Psoas muscle (tissue), 7 donors: ENCODE measurements at regions not wholly inside any gene's neighbourhood (a gene's known extent, or its start where the extent isn't known, plus 50 kb on each side); places are given as distances from the start of the nearest gene placed in this dataset.

Experiments
- ATAC-seq, 4 donors: fragments of 200-7000 bp; cut with Tn5 transposase; one replicate each; pipeline ENCODE4 v1.9.1; 2020; ENCODE audit warnings: moderate library complexity in 3 of 4, mild to moderate bottlenecking in 2 of 4
- DNase-seq, 2 donors: peaks; one replicate each; pipeline ENCODE4 v3.0.0-alpha.2; 2020
- H3K27ac ChIP-seq: fragments of 200-600 bp; one replicate; pipeline ENCODE4 v1.8.0; 2022
- H3K27me3 ChIP-seq, 3 donors: fragments of 200-600 bp in 1 of 3; one replicate each; pipeline versions ENCODE4 v1.6.1 to v1.8.0; 2013 to 2022; ENCODE audit warnings: low read length in 2 of 3, mild to moderate bottlenecking in 2 of 3, moderate library complexity in 1 of 3; ENCODE audit not compliant: insufficient read depth in 3 of 3
- H3K36me3 ChIP-seq, 2 donors: fragments of 200-600 bp in 1 of 2; one replicate each; pipeline versions ENCODE4 v1.6.1 to v1.8.0; 2013 to 2022; ENCODE audit warnings: low read depth in 1 of 2, mild to moderate bottlenecking in 1 of 2, moderate library complexity in 1 of 2; ENCODE audit not compliant: insufficient read depth in 1 of 2
- H3K4me1 ChIP-seq: fragments of 200-600 bp; one replicate; pipeline ENCODE4 v1.8.0; 2022
- H3K4me3 ChIP-seq: fragments of 200-600 bp; one replicate; pipeline ENCODE4 v1.8.0; 2022; ENCODE audit warnings: mild to moderate bottlenecking
- H3K9me3 ChIP-seq: fragments of 200-600 bp; one replicate; pipeline ENCODE4 v1.8.0; 2022
- WGBS, 3 donors: extraction: QIAGEN DNeasy Blood & Tissue Kit; methylation state at CpG; one replicate each; pipeline versions ENCODE4 v1.1.6 to v1.1.7; 2013; 5-methylcytosine and 5-hydroxymethylcytosine counted together
- intact Hi-C, 2 donors: fragments of 100-400 bp; cut with DNase I; formaldehyde crosslinking; loops; one replicate each; pipeline versions ENCODE4 v1.11.0 to v1.14.2; 2022
- TF ChIP-seq, protein P1 (sequence below): fragments of 200-600 bp; IDR thresholded peaks from one replicate; pipeline ENCODE4 v1.8.0; 2022; ENCODE audit warnings: antibody characterized with exemption
- donor health status: healthy with polysubstance abuse.
- donor health status: DM: no; HTN: no; CAD: no; lungs with moderate emphysema.
- donor health status: Bipolar disorder and iron deficiency.
- donor health status: healthy.
- donor health status: DM: yes; HTN: yes; CAD: no.
- donor health status: DM: no; HTN: no; CAD: no.
- donor health status: DM: yes; HTN: yes; CAD: no.

DNA sequence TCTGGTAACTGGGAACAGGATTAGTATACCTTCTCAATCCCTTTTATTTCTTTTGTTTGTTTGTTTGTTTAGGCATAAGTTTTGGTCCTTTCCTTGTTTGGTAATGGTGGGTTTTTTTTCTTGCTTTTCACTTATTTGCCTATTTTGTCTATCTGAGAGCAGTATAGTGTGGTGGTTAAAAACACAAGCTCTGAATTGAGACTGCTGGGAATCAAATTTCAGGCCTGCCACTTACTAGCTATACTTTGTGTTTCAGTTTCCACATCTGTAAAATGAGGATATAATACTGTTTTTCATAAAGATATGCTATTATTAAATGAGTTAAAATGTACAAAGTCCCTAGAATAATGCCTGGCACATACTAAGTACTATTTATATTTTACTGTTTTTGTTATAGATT, 81.6 kb upstream of the IVNS1ABP start:
- no peaks in the 10 kb centered on the region for H3K36me3 ChIP-seq
- H3K27me3 ChIP-seq = no peaks in the 10 kb centered on the region
- H3K9me3 ChIP-seq = no peaks in the 10 kb centered on the region
- no peak overlapping the region for H3K4me3 ChIP-seq
- H3K4me1 ChIP-seq = no peaks in the 10 kb centered on the region
- intact Hi-C loops = no loop called here
- no peak for DNase-seq
- H3K27ac ChIP-seq = no peak overlapping the region
- TF ChIP-seq, protein P1, sequence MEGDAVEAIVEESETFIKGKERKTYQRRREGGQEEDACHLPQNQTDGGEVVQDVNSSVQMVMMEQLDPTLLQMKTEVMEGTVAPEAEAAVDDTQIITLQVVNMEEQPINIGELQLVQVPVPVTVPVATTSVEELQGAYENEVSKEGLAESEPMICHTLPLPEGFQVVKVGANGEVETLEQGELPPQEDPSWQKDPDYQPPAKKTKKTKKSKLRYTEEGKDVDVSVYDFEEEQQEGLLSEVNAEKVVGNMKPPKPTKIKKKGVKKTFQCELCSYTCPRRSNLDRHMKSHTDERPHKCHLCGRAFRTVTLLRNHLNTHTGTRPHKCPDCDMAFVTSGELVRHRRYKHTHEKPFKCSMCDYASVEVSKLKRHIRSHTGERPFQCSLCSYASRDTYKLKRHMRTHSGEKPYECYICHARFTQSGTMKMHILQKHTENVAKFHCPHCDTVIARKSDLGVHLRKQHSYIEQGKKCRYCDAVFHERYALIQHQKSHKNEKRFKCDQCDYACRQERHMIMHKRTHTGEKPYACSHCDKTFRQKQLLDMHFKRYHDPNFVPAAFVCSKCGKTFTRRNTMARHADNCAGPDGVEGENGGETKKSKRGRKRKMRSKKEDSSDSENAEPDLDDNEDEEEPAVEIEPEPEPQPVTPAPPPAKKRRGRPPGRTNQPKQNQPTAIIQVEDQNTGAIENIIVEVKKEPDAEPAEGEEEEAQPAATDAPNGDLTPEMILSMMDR = no peak
- no peak for ATAC-seq

DNA sequence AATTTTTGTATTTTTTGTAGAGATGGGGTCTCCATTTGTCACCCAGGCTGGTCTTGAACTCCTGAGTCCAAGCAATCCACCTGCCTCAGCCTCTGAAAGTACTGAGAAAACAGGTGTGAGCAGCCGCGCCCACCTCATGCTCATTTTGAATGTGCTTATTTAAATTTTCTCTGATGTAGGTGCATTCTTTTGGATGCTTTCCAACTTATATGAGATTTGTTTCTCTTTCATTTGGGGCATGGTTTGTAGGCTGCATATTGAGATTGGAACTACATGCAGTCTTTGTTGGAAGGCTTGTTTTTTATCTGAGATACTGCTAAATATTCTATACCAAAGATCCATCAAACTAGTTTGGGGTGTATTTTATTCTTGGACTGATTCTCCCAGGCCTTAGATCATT, 81.0 kb upstream of the IVNS1ABP start:
- Histone ChIP-seq H3K9me3 (no peaks in the 10 kb centered on the region), H3K27me3 (no peaks in the 10 kb centered on the region), H3K4me1 (no peaks in the 10 kb centered on the region), H3K4me3 (no peak overlapping the region), H3K36me3 (no peaks in the 10 kb centered on the region), H3K27ac (no peak overlapping the region)
- intact Hi-C loops = no loop called here
- DNase-seq (no peak), ATAC-seq (no peak)
- 92 to 97% (median 95%) methylated on average over 2 of the region's 2 CpGs for WGBS, 3 donors
- TF ChIP-seq, protein P1 = no peak

DNA sequence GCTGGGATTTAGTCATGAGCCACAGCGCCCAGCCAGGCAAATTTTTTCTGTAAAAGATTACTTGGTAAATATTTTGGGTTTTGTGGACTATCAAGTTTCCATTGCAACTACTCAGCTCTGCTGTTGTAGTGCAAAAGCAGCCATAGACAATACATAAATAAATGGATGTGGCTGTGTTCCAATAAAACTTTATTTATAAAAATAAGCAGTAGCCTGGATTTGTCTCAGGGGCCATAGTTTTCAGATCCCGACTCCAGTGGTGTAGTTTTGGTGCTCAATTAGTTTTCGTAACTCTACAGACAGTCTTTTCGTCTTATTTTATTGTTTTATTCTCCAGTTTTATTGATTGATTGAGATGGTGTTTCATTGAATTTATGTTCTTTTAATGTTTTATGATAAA, 80.1 kb upstream of the IVNS1ABP start:
- Histone ChIP-seq H3K4me3 (no peak overlapping the region), H3K27me3 (no peaks in the 10 kb centered on the region), H3K9me3 (no peaks in the 10 kb centered on the region), H3K4me1 (no peaks in the 10 kb centered on the region), H3K27ac (no peak overlapping the region), H3K36me3 (no peaks in the 10 kb centered on the region)
- 87 to 93% (median 88%) methylated on average over 4 of the region's 4 CpGs for WGBS, 3 donors
- intact Hi-C loops = no loop called here
- TF ChIP-seq, protein P1 = no peak
- ATAC-seq (no peak), DNase-seq (no peak)

DNA sequence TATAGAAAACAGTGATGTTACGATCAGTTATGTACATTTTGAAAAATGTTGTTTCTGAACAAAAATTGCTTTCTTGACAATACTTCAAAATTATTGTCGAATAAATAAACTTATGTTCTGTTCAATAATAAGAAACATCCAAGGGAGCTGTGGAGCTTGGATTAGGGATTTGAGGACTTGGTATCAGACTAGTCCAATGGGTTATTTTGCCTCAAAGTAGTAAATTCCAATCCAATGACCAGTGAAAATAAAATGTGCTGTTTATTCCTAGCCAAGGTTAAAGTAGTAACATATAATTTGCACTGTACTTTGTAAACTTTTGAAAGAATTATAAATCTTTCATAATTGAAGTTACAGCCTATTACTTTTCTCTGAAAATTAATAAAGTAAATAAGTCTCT, 79.1 kb upstream of the IVNS1ABP start:
- no peak for ATAC-seq
- WGBS, 3 donors = 89 to 96% (median 92%) methylated on average over 2 of the region's 2 CpGs
- Histone ChIP-seq H3K27ac (no peak overlapping the region), H3K36me3 (no peaks in the 10 kb centered on the region), H3K9me3 (no peaks in the 10 kb centered on the region), H3K4me3 (no peak overlapping the region), H3K27me3 (no peaks in the 10 kb centered on the region), H3K4me1 (no peaks in the 10 kb centered on the region)
- DNase-seq = no peak
- TF ChIP-seq, protein P1 = no peak
- intact Hi-C loops = no loop called here

DNA sequence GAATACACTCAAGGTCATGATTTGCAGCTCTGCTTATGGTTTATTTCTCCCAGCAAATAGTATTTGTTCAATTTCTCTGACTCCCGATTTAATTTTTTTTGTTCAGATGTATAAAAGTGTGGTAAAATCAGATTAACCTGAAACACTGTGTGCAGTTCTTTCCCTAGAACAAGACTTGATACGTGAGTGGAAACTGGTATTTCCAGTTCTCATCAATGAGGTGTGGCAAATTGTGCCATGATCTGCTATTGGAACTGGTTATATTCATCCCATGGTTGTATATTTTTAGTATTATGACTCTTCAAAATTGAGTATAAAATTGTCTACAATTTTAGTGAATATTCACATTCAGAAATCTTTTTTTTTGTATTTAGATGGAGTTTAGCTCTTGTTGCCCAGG, 76.8 kb upstream of the IVNS1ABP start:
- no peak overlapping the region for H3K27ac ChIP-seq
- no peaks in the 10 kb centered on the region for H3K4me1 ChIP-seq
- H3K27me3 ChIP-seq = no peaks in the 10 kb centered on the region
- no peak for ATAC-seq
- WGBS, 3 donors = 87 to 91% (median 90%) methylated on average over 2 of the region's 2 CpGs
- H3K36me3 ChIP-seq = no peaks in the 10 kb centered on the region
- TF ChIP-seq, protein P1 = no peak
- no peak overlapping the region for H3K4me3 ChIP-seq
- H3K9me3 ChIP-seq = no peaks in the 10 kb centered on the region
- intact Hi-C loops = no loop called here
- DNase-seq = no peak
